Activated CD8-positive, alpha-beta T cell treated with anti-CD3 and anti-CD28 coated beads for 36 hours (primary cell): ENCODE measurements at regions not wholly inside any gene's neighbourhood (a gene's known extent, or its start where the extent isn't known, plus 50 kb on each side); places are given as distances from the start of the nearest gene placed in this dataset.
A peak's percentile ranks its signal among the peaks of the same experiment; 100 is the strongest.
"Not testable (repeated sequence)": the region's sequence is repeated elsewhere in the genome, so short reads cannot be mapped to it uniquely, and the experiment has no call there.

Experiments
- ATAC-seq: fragments of 200-7000 bp; cut with Tn5 transposase; one replicate; pipeline ENCODE4 v1.10.0; 2021; ENCODE audit warnings: mild to moderate bottlenecking, moderate library complexity
- CTCF ChIA-PET: fragments of 350-600 bp; sonication (Branson Sonifier 250); formaldehyde crosslinking; loops from one replicate; lab custom pipeline; 2021; ENCODE audit warnings: antibody characterized with exemption; lab: Charles Lee
- POLR2A ChIA-PET: fragments of 350-600 bp; sonication (Branson Sonifier 250); formaldehyde crosslinking; loops from one replicate; lab custom pipeline; 2021; ENCODE audit warnings: antibody characterized with exemption; lab: Charles Lee
- DNase-seq: peaks from one replicate; pipeline ENCODE4 v3.0.0-alpha.2; 2020
- H3K27ac Mint-ChIP-seq: one replicate; pipeline ENCODE4 v1.8.0; 2021; ENCODE audit warnings: mild to moderate bottlenecking, mixed read lengths
- H3K27me3 Mint-ChIP-seq: one replicate; pipeline ENCODE4 v1.8.0; 2021; ENCODE audit warnings: mixed read lengths
- H3K36me3 Mint-ChIP-seq: one replicate; pipeline ENCODE4 v1.8.0; 2021; ENCODE audit warnings: low read depth, mixed read lengths
- H3K4me1 Mint-ChIP-seq: one replicate; pipeline ENCODE4 v1.8.0; 2021; ENCODE audit warnings: low read depth, mixed read lengths
- H3K4me3 Mint-ChIP-seq: one replicate; pipeline ENCODE4 v1.8.0; 2021; ENCODE audit warnings: mild to moderate bottlenecking, moderate library complexity, mixed read lengths
- H3K9me3 Mint-ChIP-seq: one replicate; pipeline ENCODE4 v1.8.0; 2021; ENCODE audit warnings: mixed read lengths
- intact Hi-C: fragments of 100-400 bp; cut with micrococcal nuclease; formaldehyde crosslinking; loops from one replicate; pipeline ENCODE4 v1.10.0; 2022
- TF ChIP-seq, protein P1 (sequence below): fragments of 200-600 bp; IDR thresholded peaks from one replicate; pipeline ENCODE4 v1.8.0; 2022; ENCODE audit warnings: antibody characterized with exemption, mild to moderate bottlenecking

DNA sequence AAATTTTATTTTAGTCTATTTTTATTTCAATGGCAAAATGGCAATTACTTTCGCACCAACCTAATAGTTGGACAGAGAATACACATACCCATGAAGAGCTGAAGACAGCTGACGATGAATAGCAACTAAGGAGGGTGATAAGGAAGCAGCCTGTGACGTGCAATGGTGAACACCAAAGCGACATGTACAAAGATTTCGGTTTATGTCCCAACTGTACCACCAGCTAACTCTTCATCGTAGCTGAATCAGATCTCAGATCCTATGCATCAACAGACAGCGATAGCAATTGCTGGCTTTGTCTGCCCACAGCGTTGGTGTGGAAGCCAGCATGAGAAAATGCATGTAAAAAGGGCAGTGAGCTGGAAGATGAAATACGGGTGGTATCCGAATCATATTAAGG, 130.6 kb upstream of the ANKH start:
- ATAC-seq (no peak), DNase-seq (no peak)
- CTCF ChIA-PET: interaction anchor here (0.8 to 8.5 kb wide), 23 partner anchors 9 to 318 kb away, joined by 3 to 123 read pairs (median 9); partner anchors contain the start of gene ANKH
- H3K4me1 Mint-ChIP-seq: peaks cover 7% of the 10 kb centered on the region
- no peak overlapping the region for H3K4me3 Mint-ChIP-seq
- peaks cover 1% of the 10 kb centered on the region for H3K36me3 Mint-ChIP-seq
- peaks cover 2% of the 10 kb centered on the region for H3K27me3 Mint-ChIP-seq
- TF ChIP-seq, protein P1, sequence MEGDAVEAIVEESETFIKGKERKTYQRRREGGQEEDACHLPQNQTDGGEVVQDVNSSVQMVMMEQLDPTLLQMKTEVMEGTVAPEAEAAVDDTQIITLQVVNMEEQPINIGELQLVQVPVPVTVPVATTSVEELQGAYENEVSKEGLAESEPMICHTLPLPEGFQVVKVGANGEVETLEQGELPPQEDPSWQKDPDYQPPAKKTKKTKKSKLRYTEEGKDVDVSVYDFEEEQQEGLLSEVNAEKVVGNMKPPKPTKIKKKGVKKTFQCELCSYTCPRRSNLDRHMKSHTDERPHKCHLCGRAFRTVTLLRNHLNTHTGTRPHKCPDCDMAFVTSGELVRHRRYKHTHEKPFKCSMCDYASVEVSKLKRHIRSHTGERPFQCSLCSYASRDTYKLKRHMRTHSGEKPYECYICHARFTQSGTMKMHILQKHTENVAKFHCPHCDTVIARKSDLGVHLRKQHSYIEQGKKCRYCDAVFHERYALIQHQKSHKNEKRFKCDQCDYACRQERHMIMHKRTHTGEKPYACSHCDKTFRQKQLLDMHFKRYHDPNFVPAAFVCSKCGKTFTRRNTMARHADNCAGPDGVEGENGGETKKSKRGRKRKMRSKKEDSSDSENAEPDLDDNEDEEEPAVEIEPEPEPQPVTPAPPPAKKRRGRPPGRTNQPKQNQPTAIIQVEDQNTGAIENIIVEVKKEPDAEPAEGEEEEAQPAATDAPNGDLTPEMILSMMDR: no peak
- intact Hi-C loops: loop anchor here (5.0 kb wide), 1 partner anchor 55 kb away; no protein-coding TSS in a partner anchor
- POLR2A ChIA-PET: no interaction called here
- H3K27ac Mint-ChIP-seq: no peak overlapping the region
- peaks cover 7% of the 10 kb centered on the region for H3K9me3 Mint-ChIP-seq

- ChIA-PET CTCF (interaction anchor here (2.7 to 8.5 kb wide), 6 partner anchors 14 to 275 kb away, joined by 11 to 123 read pairs (median 20); no protein-coding TSS in a partner anchor), POLR2A (no interaction called here)
- H3K27ac Mint-ChIP-seq: no peak overlapping the region
- peaks cover 1% of the 10 kb centered on the region for H3K36me3 Mint-ChIP-seq
- no peak overlapping the region for H3K4me3 Mint-ChIP-seq
- intact Hi-C loops: loop anchor here (5.0 kb wide), 1 partner anchor 54 kb away; no protein-coding TSS in a partner anchor
- H3K4me1 Mint-ChIP-seq: peaks cover 7% of the 10 kb centered on the region
- H3K27me3 Mint-ChIP-seq: peaks cover 2% of the 10 kb centered on the region
- TF ChIP-seq, protein P1: no peak
- ATAC-seq (no peak), DNase-seq (no peak)
- peaks cover 7% of the 10 kb centered on the region for H3K9me3 Mint-ChIP-seq
These were observed 129.9 kb upstream of the ANKH start for GRCh38 chr5:15001517-15001916.

GRCh38 chr5:14998491-14998890, 126.9 kb upstream of the ANKH start:
- DNase-seq: no peak
- ChIA-PET POLR2A (no interaction called here), CTCF (interaction anchor here (8.5 kb wide), 1 partner anchor 272 kb away, joined by 123 read pairs; no protein-coding TSS in a partner anchor)
- no peak overlapping the region for H3K27ac Mint-ChIP-seq
- no peak overlapping the region for H3K4me3 Mint-ChIP-seq
- TF ChIP-seq, protein P1: no peak
- peaks cover 2% of the 10 kb centered on the region for H3K27me3 Mint-ChIP-seq
- ATAC-seq: no peak
- peaks cover 1% of the 10 kb centered on the region for H3K36me3 Mint-ChIP-seq
- intact Hi-C loops: loop anchor here (5.0 kb wide), 1 partner anchor 126 kb away; the partner anchor contains the start of gene ANKH
- H3K4me1 Mint-ChIP-seq: peaks cover 10% of the 10 kb centered on the region
- H3K9me3 Mint-ChIP-seq: peaks cover 7% of the 10 kb centered on the region

- H3K27ac Mint-ChIP-seq: no peak overlapping the region
- peaks cover 1% of the 10 kb centered on the region for H3K36me3 Mint-ChIP-seq
- no peak for DNase-seq
- CTCF ChIA-PET: interaction anchor here (0.5 to 3.9 kb wide), 6 partner anchors 9 to 348 kb away, joined by 3 to 13 read pairs (median 4); no protein-coding TSS in a partner anchor
- H3K9me3 Mint-ChIP-seq: peaks cover 7% of the 10 kb centered on the region
- peaks cover 2% of the 10 kb centered on the region for H3K27me3 Mint-ChIP-seq
- no peak for ATAC-seq
- TF ChIP-seq, protein P1: no peak
- H3K4me1 Mint-ChIP-seq: peaks cover 24% of the 10 kb centered on the region
- no peak overlapping the region for H3K4me3 Mint-ChIP-seq
- intact Hi-C loops: loop anchor here (5.0 kb wide), 1 partner anchor 125 kb away; the partner anchor contains the start of gene ANKH
- POLR2A ChIA-PET: no interaction called here
These were observed 125.4 kb upstream of the ANKH start for GRCh38 chr5:14996997-14997396.

DNA sequence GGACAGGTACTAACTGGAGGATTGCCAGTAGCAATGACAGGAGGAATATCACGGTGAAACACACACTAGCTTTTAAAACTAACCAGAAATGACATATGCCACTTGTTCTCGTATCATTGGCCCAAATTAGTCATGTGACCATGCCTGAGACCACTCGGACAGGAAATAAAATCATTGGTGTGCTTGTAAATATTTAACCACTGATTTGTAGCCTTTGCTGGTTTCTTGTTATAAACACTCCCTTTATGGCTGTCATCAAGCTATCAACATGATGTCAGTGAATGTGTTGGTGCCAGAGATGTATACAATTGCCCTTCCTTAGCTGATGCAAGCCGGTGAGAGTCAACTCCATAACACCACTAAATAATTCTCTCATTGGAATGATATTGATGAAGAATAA, 123.7 kb upstream of the ANKH start:
- POLR2A ChIA-PET: interaction anchor here (0.6 to 1.2 kb wide), 2 partner anchors 146 to 291 kb away, joined by 3 read pairs; no protein-coding TSS in a partner anchor
- Mint-ChIP-seq H3K27me3 (no peaks in the 10 kb centered on the region), H3K27ac (no peak overlapping the region), H3K4me3 (no peak overlapping the region), H3K9me3 (peaks cover 7% of the 10 kb centered on the region), H3K4me1 (peaks cover 21% of the 10 kb centered on the region), H3K36me3 (peaks cover 1% of the 10 kb centered on the region)
- ATAC-seq: no peak
- CTCF ChIA-PET: interaction anchor here (1.3 to 3.9 kb wide), 4 partner anchors 9 to 268 kb away, joined by 3 to 13 read pairs (median 4); no protein-coding TSS in a partner anchor
- intact Hi-C loops: loop anchor here (5.0 kb wide), 1 partner anchor 123 kb away; the partner anchor contains the start of gene ANKH
- TF ChIP-seq, protein P1: no peak
- no peak for DNase-seq

DNA sequence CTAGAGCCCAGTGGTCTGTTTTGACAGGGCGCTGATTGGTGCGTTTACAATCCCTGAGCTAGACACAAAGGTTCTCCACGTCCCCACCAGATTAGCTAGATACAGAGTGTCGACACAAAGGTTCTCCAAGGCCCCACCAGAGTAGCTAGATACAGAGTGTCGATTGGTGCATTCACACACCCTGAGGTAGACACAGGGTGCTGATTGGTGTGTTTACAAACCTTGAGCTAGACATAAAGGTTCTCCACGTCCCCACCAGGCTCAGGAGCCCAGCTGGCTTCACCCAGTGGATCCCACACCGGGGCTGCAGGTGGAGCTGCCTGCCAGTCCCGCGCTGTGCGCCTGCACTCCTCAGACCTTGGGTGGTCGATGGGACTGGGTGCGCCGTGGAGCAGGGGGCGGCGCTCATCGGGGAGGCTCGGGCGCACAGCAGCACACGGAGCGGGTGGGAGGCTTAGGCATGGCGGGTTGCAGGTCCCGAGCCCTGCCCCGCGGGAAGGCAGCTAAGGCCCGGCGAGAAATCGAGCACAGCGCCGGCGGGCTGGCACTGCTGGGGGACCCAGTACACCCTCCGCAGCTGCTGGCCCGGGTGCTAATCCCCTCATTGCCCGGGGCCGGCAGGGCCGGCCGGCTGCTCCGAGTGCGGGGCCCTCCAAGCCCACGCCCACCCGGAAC, 122.0 kb upstream of the ANKH start:
- POLR2A ChIA-PET: interaction anchor here (1.2 to 1.6 kb wide), 5 partner anchors 121 to 288 kb away, joined by 3 to 5 read pairs (median 3); no protein-coding TSS in a partner anchor
- peak overlapping the region; percentile 86 for H3K27ac Mint-ChIP-seq
- H3K27me3 Mint-ChIP-seq, H3K36me3 Mint-ChIP-seq, H3K9me3 Mint-ChIP-seq, intact Hi-C loops, ATAC-seq: not testable (repeated sequence)
- H3K4me1 Mint-ChIP-seq: peaks cover 17% of the 10 kb centered on the region
- CTCF ChIA-PET: interaction anchor here (0.9 to 1.8 kb wide), 11 partner anchors 9 to 321 kb away, joined by 3 to 14 read pairs (median 5); partner anchors contain the start of gene ANKH
- H3K4me3 Mint-ChIP-seq: peak overlapping the region; percentile 85
- DNase-seq: peak; percentile 9
